SIG-M5 treated with dmso at 0.1 percent for 504 hours (cell line): ENCODE measurements at regions not wholly inside any gene's neighbourhood (a gene's known extent, or its start where the extent isn't known, plus 50 kb on each side); places are given as distances from the start of the nearest gene placed in this dataset.
"Not testable (repeated sequence)": the region's sequence is repeated elsewhere in the genome, so short reads cannot be mapped to it uniquely, and the experiment has no call there.

Experiments used
- DNase-seq: peaks from one replicate; lab custom pipeline; 2025; ENCODE audit not compliant: unreplicated experiment; lab: John Stamatoyannopoulos, UW

- DNase-seq = no peak
Measured at GRCh38 chr14:46596236-46596635, 55.3 kb downstream of the RPL10L start.

- DNase-seq = no peak
Measured at GRCh38 chr14:46582826-46583225, 68.8 kb downstream of the RPL10L start.

DNA sequence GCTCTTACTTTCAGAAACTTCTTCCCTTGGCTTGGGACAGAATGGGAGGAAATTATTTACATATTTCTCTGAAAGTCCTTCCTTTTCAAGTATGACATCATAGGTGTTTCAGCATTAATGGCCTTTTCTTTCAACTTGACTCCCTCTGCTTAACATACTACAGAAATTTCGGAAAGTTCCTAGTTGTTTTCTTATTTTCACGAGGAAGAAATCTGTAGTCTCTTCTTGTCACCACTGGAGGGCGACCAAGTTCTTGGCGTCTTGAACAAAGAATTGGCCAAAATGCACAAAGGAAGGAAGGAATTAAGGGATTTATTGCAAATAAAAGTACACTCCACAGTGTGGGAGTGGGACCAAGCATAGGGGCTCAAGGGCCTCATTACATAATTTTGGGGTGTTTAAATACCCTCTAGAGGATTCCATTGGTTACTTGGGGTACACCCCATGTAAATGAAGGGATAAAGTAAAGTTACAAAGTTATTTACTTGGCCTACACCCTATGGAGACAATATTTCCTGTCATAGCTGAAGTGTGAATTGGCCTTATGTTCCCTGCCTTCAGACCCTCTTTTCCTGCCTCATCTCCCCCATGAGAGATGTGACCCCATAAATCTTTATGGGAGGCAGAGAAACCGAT, 70.4 kb downstream of the RPL10L start:
- peak; percentile 34 for DNase-seq

GRCh38 chr14:46574978-46575375, 76.6 kb downstream of the RPL10L start:
- no peak for DNase-seq

DNA sequence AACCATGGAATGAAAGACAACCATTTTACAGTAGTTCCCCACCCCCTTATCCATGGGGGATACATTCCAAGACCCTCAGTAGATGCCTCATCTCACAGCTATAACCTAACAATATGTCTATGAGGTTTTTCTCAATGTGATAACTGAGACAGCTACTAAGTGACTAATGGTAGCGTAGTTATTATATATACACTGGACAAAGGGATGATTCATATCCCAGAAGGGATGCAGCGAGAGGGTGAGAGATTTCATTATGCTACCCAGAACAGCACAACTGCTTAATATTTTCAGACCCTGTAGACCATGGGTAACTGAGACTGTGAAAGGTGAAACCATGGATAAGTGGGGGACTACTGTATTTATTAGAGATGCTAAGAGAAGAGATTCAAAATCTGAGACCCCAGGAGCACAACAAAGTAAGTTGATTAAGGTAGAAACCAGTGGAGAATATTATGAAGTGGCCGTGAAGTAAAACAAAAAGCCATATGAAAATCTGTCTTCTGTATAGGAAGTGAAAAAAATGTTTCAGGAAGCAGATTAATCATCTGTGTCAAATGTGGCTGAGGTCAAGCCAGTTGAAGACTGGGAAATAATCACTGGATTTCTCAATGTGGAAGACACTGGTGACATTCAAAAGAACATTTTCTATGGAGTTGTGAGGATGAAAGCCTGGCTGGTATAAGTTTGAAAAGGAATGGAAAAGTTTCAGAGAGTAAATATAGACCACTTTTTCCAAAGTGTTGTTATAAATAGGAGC, 77.2 kb downstream of the RPL10L start:
- no peak for DNase-seq

GRCh38 chr14:46573498-46573897, 78.1 kb downstream of the RPL10L start:
- DNase-seq = no peak

- no peak for DNase-seq
Measured at GRCh38 chr14:46571970-46572369, 79.6 kb downstream of the RPL10L start.

GRCh38 chr14:46568161-46568560, 83.4 kb downstream of the RPL10L start:
- DNase-seq = not testable (repeated sequence)

DNA sequence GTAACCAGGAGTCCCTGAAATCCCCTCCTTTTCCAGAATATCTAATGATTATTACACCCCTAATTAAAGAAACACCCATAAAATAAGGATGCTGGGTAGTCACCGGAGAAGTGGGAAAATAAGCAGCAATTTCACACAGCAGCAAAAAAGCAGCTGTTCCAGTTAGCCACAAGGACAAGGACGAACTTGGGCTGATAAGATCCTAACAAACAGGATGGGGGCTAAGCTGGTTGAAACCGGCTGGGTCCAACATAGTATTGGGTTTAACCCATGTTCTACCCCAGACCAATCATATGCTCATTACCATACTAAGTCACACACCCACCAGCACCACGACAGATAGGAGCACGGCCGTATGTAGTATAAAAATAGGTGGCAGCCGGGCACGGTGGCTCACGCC, 100.7 kb downstream of the RPL10L start:
- DNase-seq = no peak

GRCh38 chr14:46540986-46541385, 110.6 kb downstream of the RPL10L start:
- no peak for DNase-seq

DNA sequence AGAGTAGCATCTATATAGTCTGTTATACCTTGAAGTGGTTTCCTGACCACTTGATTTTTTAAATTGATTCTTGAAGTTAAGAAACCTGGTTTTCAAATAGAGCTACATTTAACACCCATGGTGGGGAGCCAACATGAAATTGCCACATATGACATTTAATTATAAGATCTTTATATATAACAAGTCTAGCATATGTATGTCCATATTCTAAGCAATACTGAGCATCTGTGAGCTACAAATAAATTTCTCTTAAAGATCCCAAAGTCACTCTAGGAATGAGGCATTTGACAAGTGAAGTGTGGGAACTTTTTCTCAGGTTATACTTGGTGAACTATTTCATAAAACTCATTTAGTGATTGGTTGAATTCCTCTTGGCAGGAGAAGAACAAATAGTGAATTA, 132.5 kb downstream of the RPL10L start:
- no peak for DNase-seq

GRCh38 chr14:46508752-46509151, 142.8 kb downstream of the RPL10L start:
- DNase-seq = not testable (repeated sequence)

- no peak for DNase-seq
Measured at GRCh38 chr14:46499521-46499920, 152.1 kb downstream of the RPL10L start.

GRCh38 chr14:46496409-46496808, 155.2 kb downstream of the RPL10L start:
- DNase-seq = no peak

GRCh38 chr14:46490238-46490685, 161.3 kb downstream of the RPL10L start:
- DNase-seq = peak; percentile 3

- DNase-seq = no peak
Measured at GRCh38 chr14:46488374-46488773, 163.2 kb downstream of the RPL10L start.

- DNase-seq = no peak
Measured at GRCh38 chr14:46487582-46488350, 163.8 kb downstream of the RPL10L start.

DNA sequence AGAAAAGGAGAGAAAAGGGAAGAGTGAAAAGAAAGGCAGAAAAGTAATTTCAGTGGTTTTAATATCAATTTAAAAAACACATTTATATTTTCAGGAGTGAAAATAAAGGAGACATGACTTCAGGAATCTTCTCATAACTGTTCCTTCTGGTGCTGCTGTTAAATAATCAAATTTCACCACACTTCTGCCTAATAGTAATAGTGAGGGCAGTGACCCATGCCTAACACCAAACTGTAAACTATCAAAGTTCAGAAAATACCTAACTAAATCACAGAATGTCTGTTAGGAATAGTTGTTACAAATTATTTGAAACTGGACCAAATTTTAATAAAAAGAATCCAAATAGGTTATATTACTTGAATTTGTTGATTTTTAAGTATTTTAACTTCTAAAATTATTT, 169.4 kb downstream of the RPL10L start:
- no peak for DNase-seq

DNA sequence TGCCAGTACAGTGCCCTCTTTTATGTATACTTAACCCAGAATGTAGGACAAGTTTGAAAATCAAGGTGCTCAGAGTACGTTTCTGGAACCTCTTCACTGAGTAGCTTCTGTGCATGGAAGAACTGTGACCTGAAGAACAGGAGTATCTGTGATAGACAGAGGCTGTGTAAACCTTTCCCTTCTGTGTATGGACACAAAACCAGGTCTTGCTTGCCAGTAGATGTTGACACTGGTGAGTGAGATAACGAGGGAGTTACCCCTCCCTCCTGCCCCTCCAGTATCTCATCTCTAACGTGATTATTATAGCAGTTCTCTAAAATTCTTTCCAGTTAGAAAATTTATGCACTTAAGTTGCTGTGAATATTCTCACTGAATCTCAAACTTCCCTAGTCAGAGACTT, 170.8 kb downstream of the RPL10L start:
- no peak for DNase-seq

- DNase-seq = no peak
Measured at GRCh38 chr14:46472261-46472660, 179.3 kb downstream of the RPL10L start.

DNA sequence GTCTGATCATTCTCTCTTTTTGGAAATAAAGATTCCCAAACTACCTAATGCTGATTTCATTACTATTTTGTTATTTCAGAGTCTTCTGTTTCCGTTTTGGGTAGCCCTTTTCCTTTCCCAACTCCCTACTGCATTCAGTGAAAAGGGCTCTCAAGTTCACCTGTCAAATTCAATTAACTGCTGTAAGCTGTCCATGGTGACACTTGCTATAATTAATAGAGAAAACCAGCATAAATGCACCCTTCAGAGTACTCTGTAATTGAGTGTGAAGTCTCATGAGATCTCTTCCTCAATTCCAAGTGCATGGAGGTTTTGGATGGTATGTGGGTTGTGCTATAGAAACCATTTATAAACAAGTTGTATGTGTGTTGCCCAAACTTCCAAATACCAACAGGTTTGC, 187.2 kb downstream of the RPL10L start:
- no peak for DNase-seq

GRCh38 chr14:46451800-46452199, 199.8 kb downstream of the RPL10L start:
- DNase-seq = no peak
